GM23248 (cell line): ENCODE measurements at regions not wholly inside any gene's neighbourhood (a gene's known extent, or its start where the extent isn't known, plus 50 kb on each side); places are given as distances from the start of the nearest gene placed in this dataset.

Experiments
- EZH2 ChIP-seq: fragments of 200-600 bp; sonication (generic); IDR thresholded peaks from 2 replicates; pipeline ENCODE4 v1.6.1; 2018; ENCODE audit warnings: antibody characterized with exemption, mild to moderate bottlenecking; ENCODE audit not compliant: insufficient read depth, poor library complexity, severe bottlenecking
- EZH2phosphoT487 ChIP-seq: fragments of 200-600 bp; sonication (generic); IDR thresholded peaks from 2 replicates; pipeline ENCODE4 v1.6.1; 2018; ENCODE audit warnings: antibody characterized with exemption, moderate library complexity, mild to moderate bottlenecking, low read depth; ENCODE audit not compliant: insufficient read depth

DNA sequence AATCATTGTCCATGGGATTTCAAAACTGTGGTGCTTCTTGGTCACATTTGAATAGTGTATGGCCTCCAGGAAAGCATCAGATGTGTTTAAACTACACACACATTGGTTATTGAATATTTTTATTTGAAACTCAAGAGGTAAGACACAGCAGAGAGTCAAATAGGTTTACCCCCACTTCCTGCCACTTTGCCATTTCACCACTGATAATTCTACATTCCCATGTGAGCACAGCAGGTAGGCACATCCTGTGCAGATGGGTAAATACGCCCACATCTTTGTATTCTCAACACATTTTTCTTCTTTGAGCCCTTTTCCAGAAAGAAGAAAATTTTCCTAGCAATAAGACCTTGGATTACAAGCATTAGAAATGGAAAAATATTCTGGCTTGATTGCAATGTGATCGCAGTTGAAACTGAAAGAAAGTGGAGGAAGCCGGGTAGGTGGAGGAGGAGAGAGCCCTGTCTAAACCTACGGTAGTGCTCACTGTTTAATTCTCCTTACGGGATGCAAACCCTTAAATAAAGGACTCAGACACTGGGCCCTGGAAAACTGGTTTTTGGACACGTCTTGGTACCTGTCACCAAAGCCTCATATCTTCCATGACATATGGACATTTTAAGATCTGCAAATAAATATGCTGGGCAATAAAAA is 167.7 kb downstream of the COG6 start:
- TF ChIP-seq EZH2 (no peak), EZH2phosphoT487 (no peak)
